NT2/D1 (cell line): ENCODE measurements at regions not wholly inside any gene's neighbourhood (a gene's known extent, or its start where the extent isn't known, plus 50 kb on each side); places are given as distances from the start of the nearest gene placed in this dataset.

Experiments
- DNase-seq: peaks from one replicate; pipeline ENCODE4 v3.0.0-alpha.2; 2011; ENCODE audit warnings: low read depth, low spot score
- H3K27me3 ChIP-seq: 2 replicates; pipeline ENCODE4 v1.6.0; 2011; ENCODE audit warnings: mild to moderate bottlenecking; ENCODE audit not compliant: insufficient read length, insufficient read depth
- H3K36me3 ChIP-seq: 2 replicates; pipeline ENCODE4 v1.6.1; 2011; ENCODE audit warnings: mild to moderate bottlenecking, low read length, mixed read lengths; ENCODE audit not compliant: insufficient read depth, insufficient read length
- H3K4me1 ChIP-seq: 2 replicates; pipeline ENCODE4 v1.5.1; 2011; ENCODE audit not compliant: insufficient read depth, insufficient read length
- H3K4me3 ChIP-seq: 2 replicates; pipeline ENCODE4 v1.5.1; 2011; ENCODE audit warnings: low read depth; ENCODE audit not compliant: insufficient read length
- H3K9ac ChIP-seq: 2 replicates; pipeline ENCODE4 v1.6.0; 2011; ENCODE audit warnings: low read depth; ENCODE audit not compliant: insufficient read length
- H3K9me3 ChIP-seq: 2 replicates; pipeline ENCODE4 v1.5.1; 2011; ENCODE audit warnings: mild to moderate bottlenecking, low read length; ENCODE audit not compliant: insufficient read depth
- SUZ12 ChIP-seq: IDR thresholded peaks from 2 replicates; pipeline ENCODE4 v1.6.1; 2011; ENCODE audit not compliant: insufficient read length, insufficient read depth; ENCODE audit errors: extremely low read depth
- YY1 ChIP-seq: IDR thresholded peaks from 2 replicates; pipeline ENCODE4 v1.6.1; 2011; ENCODE audit not compliant: insufficient read length, insufficient read depth
- ZNF274 ChIP-seq: IDR thresholded peaks from 2 replicates; pipeline ENCODE4 v1.6.1; 2011; ENCODE audit warnings: mild to moderate bottlenecking, low read depth, low read length

DNA sequence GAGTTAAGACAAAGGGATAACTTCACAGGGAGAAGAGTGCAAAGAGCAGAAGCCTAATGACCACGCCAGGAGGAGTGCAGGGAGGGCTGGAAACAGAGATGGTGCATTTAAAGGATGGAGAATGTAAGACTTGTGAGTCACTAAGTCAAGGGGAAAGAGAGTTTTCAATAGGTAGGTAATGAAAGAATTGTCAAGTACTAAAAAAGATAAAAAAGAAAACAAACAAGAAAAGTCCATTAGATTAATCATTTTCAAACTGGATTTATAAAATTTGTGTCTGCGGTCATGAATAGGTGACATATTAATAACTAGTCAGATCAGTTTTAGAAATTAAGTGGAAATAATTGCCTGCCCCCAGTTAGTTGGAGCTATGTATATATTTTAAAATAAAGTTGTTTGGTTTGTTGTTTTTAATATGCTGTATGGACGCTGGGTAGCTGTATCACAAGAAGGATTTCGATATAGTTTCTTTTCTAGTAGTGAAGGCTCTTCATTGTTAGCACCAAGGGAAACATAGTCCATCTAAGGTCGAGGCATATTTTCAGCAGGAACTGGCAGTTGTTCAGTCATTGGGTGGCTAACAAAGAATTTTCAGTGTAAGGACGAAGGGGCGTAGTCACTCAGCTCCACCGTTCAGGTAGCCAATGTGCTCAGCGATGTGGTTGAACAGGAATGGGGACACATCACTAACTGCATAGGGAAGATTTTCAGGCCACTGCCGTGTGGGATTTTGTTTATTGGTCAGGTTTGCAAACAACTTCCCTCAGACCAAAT, 203.0 kb downstream of the TGFB2 start:
- Histone ChIP-seq H3K4me1 (no peaks in the 10 kb centered on the region), H3K36me3 (no peaks in the 10 kb centered on the region), H3K9me3 (no peaks in the 10 kb centered on the region), H3K27me3 (no peaks in the 10 kb centered on the region), H3K9ac (no peak overlapping the region), H3K4me3 (no peak overlapping the region)
- TF ChIP-seq YY1: no peak
- no peak for TF ChIP-seq ZNF274
- no peak for TF ChIP-seq SUZ12
- DNase-seq: no peak

- Histone ChIP-seq H3K4me1 (no peaks in the 10 kb centered on the region), H3K9ac (no peak overlapping the region), H3K36me3 (no peaks in the 10 kb centered on the region), H3K9me3 (no peaks in the 10 kb centered on the region), H3K27me3 (no peaks in the 10 kb centered on the region), H3K4me3 (no peak overlapping the region)
- no peak for TF ChIP-seq YY1
- no peak for TF ChIP-seq ZNF274
- no peak for TF ChIP-seq SUZ12
- no peak for DNase-seq
Measured at GRCh38 chr1:218548764-218549163, 203.6 kb downstream of the TGFB2 start.

DNA sequence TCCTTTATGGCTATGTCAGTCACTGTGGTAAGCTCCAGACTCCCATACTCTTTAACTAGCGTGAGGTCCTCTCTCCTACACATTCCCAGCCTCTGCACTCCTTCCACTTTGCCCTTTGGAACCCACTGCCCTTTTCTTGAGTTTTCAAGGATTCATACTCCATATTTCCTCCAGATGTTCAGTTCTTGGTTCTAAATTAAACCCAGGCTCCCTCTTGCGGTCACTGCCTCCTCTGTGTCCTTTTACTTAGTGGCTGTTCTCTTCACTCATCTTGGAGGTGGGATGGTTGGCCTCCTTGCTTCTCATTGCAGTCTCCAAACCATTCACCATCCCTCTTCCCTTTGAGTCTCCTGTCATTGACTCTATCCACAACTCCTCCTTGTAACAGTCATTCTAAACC, 208.1 kb downstream of the TGFB2 start:
- no peaks in the 10 kb centered on the region for H3K9me3 ChIP-seq
- H3K4me3 ChIP-seq: no peak overlapping the region
- no peaks in the 10 kb centered on the region for H3K4me1 ChIP-seq
- no peak for TF ChIP-seq SUZ12
- no peak for TF ChIP-seq YY1
- no peak for TF ChIP-seq ZNF274
- no peaks in the 10 kb centered on the region for H3K36me3 ChIP-seq
- no peak overlapping the region for H3K9ac ChIP-seq
- no peak for DNase-seq
- no peaks in the 10 kb centered on the region for H3K27me3 ChIP-seq

GRCh38 chr1:218556016-218556415, 210.9 kb downstream of the TGFB2 start:
- Histone ChIP-seq H3K27me3 (no peaks in the 10 kb centered on the region), H3K9ac (no peak overlapping the region), H3K36me3 (no peaks in the 10 kb centered on the region), H3K4me3 (no peak overlapping the region), H3K4me1 (no peaks in the 10 kb centered on the region), H3K9me3 (no peaks in the 10 kb centered on the region)
- DNase-seq: no peak
- no peak for TF ChIP-seq SUZ12
- TF ChIP-seq YY1: no peak
- TF ChIP-seq ZNF274: no peak

- Histone ChIP-seq H3K27me3 (no peaks in the 10 kb centered on the region), H3K9me3 (no peaks in the 10 kb centered on the region), H3K4me3 (no peak overlapping the region), H3K36me3 (no peaks in the 10 kb centered on the region), H3K4me1 (no peaks in the 10 kb centered on the region), H3K9ac (no peak overlapping the region)
- TF ChIP-seq ZNF274 (no peak), YY1 (no peak), SUZ12 (no peak)
- DNase-seq: no peak
Measured at GRCh38 chr1:218557731-218558130, 212.6 kb downstream of the TGFB2 start.

DNA sequence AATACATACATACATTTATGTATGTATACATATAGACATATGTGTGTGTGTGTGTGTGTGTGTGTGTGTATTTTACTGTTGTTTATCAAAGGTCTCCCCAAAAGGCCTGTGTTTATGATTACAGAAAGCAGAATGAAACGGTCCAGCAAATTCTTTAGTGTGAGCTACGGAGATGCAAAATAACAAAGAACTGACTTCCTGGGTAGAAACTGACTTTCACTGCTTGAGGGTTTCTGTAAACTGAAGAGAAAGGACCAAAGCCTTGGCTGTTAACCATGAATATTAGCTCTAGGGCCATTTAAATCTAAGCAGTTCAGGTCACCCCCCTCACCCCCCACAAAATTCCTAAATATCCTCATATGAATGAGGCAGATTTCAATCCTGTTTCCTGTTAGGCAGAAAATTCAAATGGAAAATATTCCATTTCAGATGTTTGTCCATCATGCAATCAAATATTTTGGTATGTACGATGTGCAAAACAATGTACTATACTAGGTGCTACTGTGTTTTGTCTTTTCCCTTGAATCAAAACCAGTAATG, 213.2 kb downstream of the TGFB2 start:
- H3K27me3 ChIP-seq: no peaks in the 10 kb centered on the region
- no peaks in the 10 kb centered on the region for H3K36me3 ChIP-seq
- H3K4me1 ChIP-seq: no peaks in the 10 kb centered on the region
- no peak for DNase-seq
- TF ChIP-seq ZNF274 (no peak), SUZ12 (no peak), YY1 (no peak)
- H3K9ac ChIP-seq: no peak overlapping the region
- no peak overlapping the region for H3K4me3 ChIP-seq
- H3K9me3 ChIP-seq: no peaks in the 10 kb centered on the region

GRCh38 chr1:218565377-218565776, 220.2 kb downstream of the TGFB2 start:
- no peaks in the 10 kb centered on the region for H3K4me1 ChIP-seq

More at GRCh38 chr1:218565377-218565776, 220.2 kb downstream of the TGFB2 start:
- Histone ChIP-seq H3K36me3 (no peaks in the 10 kb centered on the region), H3K4me3 (no peak overlapping the region), H3K9ac (no peak overlapping the region), H3K9me3 (no peaks in the 10 kb centered on the region), H3K27me3 (no peaks in the 10 kb centered on the region)
- TF ChIP-seq ZNF274: no peak
- TF ChIP-seq YY1: no peak
- no peak for TF ChIP-seq SUZ12
- DNase-seq: no peak
